Liver (tissue), 8 donors: ENCODE measurements at regions not wholly inside any gene's neighbourhood (a gene's known extent, or its start where the extent isn't known, plus 50 kb on each side); places are given as distances from the start of the nearest gene placed in this dataset.

Experiments used
- DNase-seq: peaks from one replicate; pipeline ENCODE4 v3.0.0-alpha.2; 2017; ENCODE audit warnings: low spot score
- H3K27ac ChIP-seq, 2 donors: one replicate each; pipeline ENCODE4 v1.7.0; 2013; ENCODE audit warnings: inconsistent platforms in 2 of 2, low read length in 2 of 2, control low read depth in 1 of 2, low read depth in 1 of 2, mild to moderate bottlenecking in 1 of 2
- H3K27me3 ChIP-seq, 4 donors: one replicate each; pipeline versions ENCODE4 v1.6.1 to v1.7.0; 2013; ENCODE audit warnings: low read length in 3 of 4, inconsistent platforms in 1 of 4, mild to moderate bottlenecking in 1 of 4, moderate library complexity in 1 of 4; ENCODE audit not compliant: control insufficient read depth in 4 of 4, insufficient read depth in 4 of 4
- H3K36me3 ChIP-seq, 4 donors: one replicate each; pipeline versions ENCODE4 v1.6.1 to v1.7.0; 2013; ENCODE audit warnings: low read length in 3 of 4, mild to moderate bottlenecking in 3 of 4, low read depth in 1 of 4, moderate library complexity in 1 of 4; ENCODE audit not compliant: control insufficient read depth in 4 of 4, insufficient read depth in 3 of 4
- H3K4me1 ChIP-seq, 4 donors: one replicate each; pipeline versions ENCODE4 v1.6.1 to v1.7.0; 2013; ENCODE audit warnings: low read length in 3 of 4, mild to moderate bottlenecking in 3 of 4, moderate library complexity in 1 of 4; ENCODE audit not compliant: control insufficient read depth in 4 of 4, insufficient read depth in 4 of 4
- H3K4me3 ChIP-seq, 3 donors: one replicate each; pipeline versions ENCODE4 v1.6.1 to v1.7.0; 2013; ENCODE audit warnings: low read length in 3 of 3, control low read depth in 1 of 3, low read depth in 1 of 3, mild to moderate bottlenecking in 1 of 3
- H3K9ac ChIP-seq, 2 donors: one replicate each; pipeline ENCODE4 v1.7.0; 2013; ENCODE audit warnings: low read length in 2 of 2, mild to moderate bottlenecking in 2 of 2, moderate library complexity in 2 of 2, control low read depth in 1 of 2, low read depth in 1 of 2
- H3K9me3 ChIP-seq, 4 donors: one replicate each; pipeline versions ENCODE4 v1.6.1 to v1.7.0; 2013; ENCODE audit warnings: low read length in 3 of 4; ENCODE audit not compliant: control insufficient read depth in 4 of 4
- EGR1 ChIP-seq, 2 donors: IDR thresholded peaks; 2 replicates each; pipeline ENCODE4 v1.6.1; 2016 to 2018; ENCODE audit warnings: antibody characterized with exemption in 2 of 2, low read depth in 2 of 2
- FOXA2 ChIP-seq: IDR thresholded peaks from 2 replicates; pipeline ENCODE4 v1.6.1; 2016; ENCODE audit warnings: antibody characterized with exemption
- GABPA ChIP-seq, 2 donors: IDR thresholded peaks in 1 of 2; conservative IDR thresholded peaks in 1 of 2; 2 replicates each; pipeline ENCODE4 v1.6.1; 2016; ENCODE audit warnings: antibody characterized with exemption in 2 of 2, mild to moderate bottlenecking in 1 of 2, moderate library complexity in 1 of 2
- HNF4A ChIP-seq, 2 donors: conservative IDR thresholded peaks; 2 replicates each; pipeline ENCODE4 v1.6.1; 2016; ENCODE audit warnings: antibody characterized with exemption in 2 of 2, mild to moderate bottlenecking in 2 of 2
- NR2F2 ChIP-seq: IDR thresholded peaks from 2 replicates; pipeline ENCODE4 v1.6.1; 2016; ENCODE audit warnings: antibody characterized with exemption
- RAD21 ChIP-seq, 2 donors: IDR thresholded peaks; 2 replicates each; pipeline ENCODE4 v1.6.1; 2016; ENCODE audit warnings: antibody characterized with exemption in 2 of 2, mild to moderate bottlenecking in 2 of 2
- RXRA ChIP-seq, 2 donors: IDR thresholded peaks; 2 replicates each; pipeline ENCODE4 v1.6.1; 2017 to 2018; ENCODE audit warnings: antibody characterized with exemption in 2 of 2, mild to moderate bottlenecking in 1 of 2
- SP1 ChIP-seq: IDR thresholded peaks from 2 replicates; pipeline ENCODE4 v1.6.1; 2018; ENCODE audit warnings: antibody characterized with exemption, mild to moderate bottlenecking
- TAF1 ChIP-seq: conservative IDR thresholded peaks from 2 replicates; pipeline ENCODE4 v1.6.1; 2016; ENCODE audit warnings: antibody characterized with exemption, mild to moderate bottlenecking
- YY1 ChIP-seq: IDR thresholded peaks from 2 replicates; pipeline ENCODE4 v1.6.1; 2016; ENCODE audit warnings: antibody characterized with exemption, mild to moderate bottlenecking
- WGBS: extraction: QIAGEN DNeasy Blood & Tissue Kit; methylation state at CpG from one replicate; pipeline ENCODE4 v1.1.7; 2013; 5-methylcytosine and 5-hydroxymethylcytosine counted together
- TF ChIP-seq, protein P1 (sequence below): IDR thresholded peaks from 2 replicates; pipeline ENCODE4 v1.6.1; 2016; ENCODE audit warnings: antibody characterized with exemption
- TF ChIP-seq, protein P2 (sequence below): IDR thresholded peaks from 2 replicates; pipeline ENCODE4 v1.6.1; 2016; ENCODE audit warnings: antibody characterized with exemption
- TF ChIP-seq, protein P3 (sequence below): IDR thresholded peaks from 2 replicates; pipeline ENCODE4 v1.6.1; 2016; ENCODE audit warnings: antibody characterized with exemption, mild to moderate bottlenecking
- TF ChIP-seq, protein P4 (sequence below): IDR thresholded peaks from 2 replicates; pipeline ENCODE4 v1.6.1; 2016; ENCODE audit warnings: antibody characterized with exemption
- TF ChIP-seq, protein P5 (sequence below): fragments of 150-350 bp; IDR thresholded peaks from 2 replicates; pipeline ENCODE4 v1.5.1; 2017; ENCODE audit warnings: improper control_type of control experiment, low read depth, low read length; ENCODE audit not compliant: missing input control
- donor health status: healthy.
- donor health status: healthy.
- donor health status: healthy.
- donor health status: healthy.
- donor health status: healthy.

DNA sequence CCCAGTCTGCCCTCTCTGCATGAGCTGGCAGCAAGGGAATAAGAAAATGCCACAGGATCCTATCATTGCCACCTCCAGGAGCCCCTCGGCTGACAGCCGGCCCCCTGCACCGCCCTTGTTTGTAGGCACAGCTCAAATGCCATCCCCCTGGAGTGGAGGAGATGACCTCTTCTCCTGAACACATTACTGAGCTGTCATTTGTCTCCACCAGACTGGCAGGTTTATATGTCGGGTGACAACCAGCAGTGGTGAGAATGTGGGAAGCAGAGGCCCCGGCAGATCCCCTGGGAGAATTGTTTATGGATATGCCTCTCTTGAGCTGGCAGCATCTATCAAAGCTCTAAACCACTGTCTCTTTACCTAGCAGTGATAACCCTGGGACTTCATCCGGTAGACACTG, 135.4 kb upstream of the FMN2 start:
- 62% methylated on average over 6 of the region's 6 CpGs for whole genome bisulfite sequencing

DNA sequence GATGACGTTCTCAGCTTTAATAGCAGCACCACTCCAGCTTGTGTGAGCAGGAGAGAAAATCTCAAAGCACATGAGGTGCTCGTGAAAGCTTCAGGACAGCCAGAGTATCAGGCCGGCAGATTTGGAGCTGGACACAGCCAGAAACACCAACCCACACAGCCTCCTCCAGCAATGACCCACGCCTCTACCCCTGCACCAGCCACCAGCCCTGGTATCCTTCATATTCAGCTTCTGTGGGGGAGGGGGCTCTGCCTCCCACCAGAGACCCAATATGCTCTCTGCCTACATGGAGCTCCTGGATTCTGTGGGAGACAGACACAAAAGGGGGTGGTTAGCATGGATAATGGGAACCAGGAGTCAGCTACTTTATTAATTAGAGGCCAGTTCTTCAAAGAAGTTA, 133.6 kb upstream of the FMN2 start:
- H3K36me3 ChIP-seq: no peaks in the 10 kb centered on the region
- H3K27me3 ChIP-seq: peaks cover 0 to 2% (median 0%) of the 10 kb centered on the region in 4 donors
- TF ChIP-seq SP1 (no peak), RAD21 (IDR thresholded peaks at IDR 0.05) (no peak), YY1 (no peak), FOXA2 (no peak), HNF4A (conservative IDR thresholded peaks at IDR 0.05) (no peak), GABPA (IDR thresholded peaks at IDR 0.05 in 1 of 2, conservative IDR thresholded peaks at IDR 0.05 in 1 of 2) (no peak), NR2F2 (no peak), RXRA (IDR thresholded peaks at IDR 0.05) (no peak)
- TF ChIP-seq, protein P1, sequence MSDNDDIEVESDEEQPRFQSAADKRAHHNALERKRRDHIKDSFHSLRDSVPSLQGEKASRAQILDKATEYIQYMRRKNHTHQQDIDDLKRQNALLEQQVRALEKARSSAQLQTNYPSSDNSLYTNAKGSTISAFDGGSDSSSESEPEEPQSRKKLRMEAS: no peak
- TF ChIP-seq, protein P2, sequence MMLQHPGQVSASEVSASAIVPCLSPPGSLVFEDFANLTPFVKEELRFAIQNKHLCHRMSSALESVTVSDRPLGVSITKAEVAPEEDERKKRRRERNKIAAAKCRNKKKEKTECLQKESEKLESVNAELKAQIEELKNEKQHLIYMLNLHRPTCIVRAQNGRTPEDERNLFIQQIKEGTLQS: no peak
- TF ChIP-seq, protein P3, sequence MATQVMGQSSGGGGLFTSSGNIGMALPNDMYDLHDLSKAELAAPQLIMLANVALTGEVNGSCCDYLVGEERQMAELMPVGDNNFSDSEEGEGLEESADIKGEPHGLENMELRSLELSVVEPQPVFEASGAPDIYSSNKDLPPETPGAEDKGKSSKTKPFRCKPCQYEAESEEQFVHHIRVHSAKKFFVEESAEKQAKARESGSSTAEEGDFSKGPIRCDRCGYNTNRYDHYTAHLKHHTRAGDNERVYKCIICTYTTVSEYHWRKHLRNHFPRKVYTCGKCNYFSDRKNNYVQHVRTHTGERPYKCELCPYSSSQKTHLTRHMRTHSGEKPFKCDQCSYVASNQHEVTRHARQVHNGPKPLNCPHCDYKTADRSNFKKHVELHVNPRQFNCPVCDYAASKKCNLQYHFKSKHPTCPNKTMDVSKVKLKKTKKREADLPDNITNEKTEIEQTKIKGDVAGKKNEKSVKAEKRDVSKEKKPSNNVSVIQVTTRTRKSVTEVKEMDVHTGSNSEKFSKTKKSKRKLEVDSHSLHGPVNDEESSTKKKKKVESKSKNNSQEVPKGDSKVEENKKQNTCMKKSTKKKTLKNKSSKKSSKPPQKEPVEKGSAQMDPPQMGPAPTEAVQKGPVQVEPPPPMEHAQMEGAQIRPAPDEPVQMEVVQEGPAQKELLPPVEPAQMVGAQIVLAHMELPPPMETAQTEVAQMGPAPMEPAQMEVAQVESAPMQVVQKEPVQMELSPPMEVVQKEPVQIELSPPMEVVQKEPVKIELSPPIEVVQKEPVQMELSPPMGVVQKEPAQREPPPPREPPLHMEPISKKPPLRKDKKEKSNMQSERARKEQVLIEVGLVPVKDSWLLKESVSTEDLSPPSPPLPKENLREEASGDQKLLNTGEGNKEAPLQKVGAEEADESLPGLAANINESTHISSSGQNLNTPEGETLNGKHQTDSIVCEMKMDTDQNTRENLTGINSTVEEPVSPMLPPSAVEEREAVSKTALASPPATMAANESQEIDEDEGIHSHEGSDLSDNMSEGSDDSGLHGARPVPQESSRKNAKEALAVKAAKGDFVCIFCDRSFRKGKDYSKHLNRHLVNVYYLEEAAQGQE: no peak
- no peak overlapping the region for H3K4me3 ChIP-seq
- H3K9ac ChIP-seq: no peak overlapping the region
- no peaks in the 10 kb centered on the region for H3K4me1 ChIP-seq
- H3K9me3 ChIP-seq: no peaks in the 10 kb centered on the region
- 51% methylated on average over 4 of the region's 4 CpGs for WGBS
- DNase-seq: no peak
- no peak overlapping the region for H3K27ac ChIP-seq

More for the DNA sequence above, 135.4 kb upstream of the FMN2 start:
- Histone ChIP-seq H3K27me3 (peaks cover 0 to 2% (median 0%) of the 10 kb centered on the region in 4 donors), H3K9ac (no peak overlapping the region), H3K9me3 (no peaks in the 10 kb centered on the region), H3K4me1 (peaks cover 0 to 3% (median 1%) of the 10 kb centered on the region in 4 donors), H3K36me3 (no peaks in the 10 kb centered on the region), H3K27ac (no peak overlapping the region), H3K4me3 (no peak overlapping the region)
- no peak for DNase-seq
- TF ChIP-seq, protein P4, sequence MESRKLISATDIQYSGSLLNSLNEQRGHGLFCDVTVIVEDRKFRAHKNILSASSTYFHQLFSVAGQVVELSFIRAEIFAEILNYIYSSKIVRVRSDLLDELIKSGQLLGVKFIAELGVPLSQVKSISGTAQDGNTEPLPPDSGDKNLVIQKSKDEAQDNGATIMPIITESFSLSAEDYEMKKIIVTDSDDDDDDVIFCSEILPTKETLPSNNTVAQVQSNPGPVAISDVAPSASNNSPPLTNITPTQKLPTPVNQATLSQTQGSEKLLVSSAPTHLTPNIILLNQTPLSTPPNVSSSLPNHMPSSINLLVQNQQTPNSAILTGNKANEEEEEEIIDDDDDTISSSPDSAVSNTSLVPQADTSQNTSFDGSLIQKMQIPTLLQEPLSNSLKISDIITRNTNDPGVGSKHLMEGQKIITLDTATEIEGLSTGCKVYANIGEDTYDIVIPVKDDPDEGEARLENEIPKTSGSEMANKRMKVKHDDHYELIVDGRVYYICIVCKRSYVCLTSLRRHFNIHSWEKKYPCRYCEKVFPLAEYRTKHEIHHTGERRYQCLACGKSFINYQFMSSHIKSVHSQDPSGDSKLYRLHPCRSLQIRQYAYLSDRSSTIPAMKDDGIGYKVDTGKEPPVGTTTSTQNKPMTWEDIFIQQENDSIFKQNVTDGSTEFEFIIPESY: no peak
- TF ChIP-seq TAF1 (no peak), RAD21 (IDR thresholded peaks at IDR 0.05) (no peak), SP1 (no peak), YY1 (no peak), EGR1 (IDR thresholded peaks at IDR 0.05; ENCODE audit: low read depth in 2 of 2) (no peak), NR2F2 (no peak)
- TF ChIP-seq, protein P5, sequence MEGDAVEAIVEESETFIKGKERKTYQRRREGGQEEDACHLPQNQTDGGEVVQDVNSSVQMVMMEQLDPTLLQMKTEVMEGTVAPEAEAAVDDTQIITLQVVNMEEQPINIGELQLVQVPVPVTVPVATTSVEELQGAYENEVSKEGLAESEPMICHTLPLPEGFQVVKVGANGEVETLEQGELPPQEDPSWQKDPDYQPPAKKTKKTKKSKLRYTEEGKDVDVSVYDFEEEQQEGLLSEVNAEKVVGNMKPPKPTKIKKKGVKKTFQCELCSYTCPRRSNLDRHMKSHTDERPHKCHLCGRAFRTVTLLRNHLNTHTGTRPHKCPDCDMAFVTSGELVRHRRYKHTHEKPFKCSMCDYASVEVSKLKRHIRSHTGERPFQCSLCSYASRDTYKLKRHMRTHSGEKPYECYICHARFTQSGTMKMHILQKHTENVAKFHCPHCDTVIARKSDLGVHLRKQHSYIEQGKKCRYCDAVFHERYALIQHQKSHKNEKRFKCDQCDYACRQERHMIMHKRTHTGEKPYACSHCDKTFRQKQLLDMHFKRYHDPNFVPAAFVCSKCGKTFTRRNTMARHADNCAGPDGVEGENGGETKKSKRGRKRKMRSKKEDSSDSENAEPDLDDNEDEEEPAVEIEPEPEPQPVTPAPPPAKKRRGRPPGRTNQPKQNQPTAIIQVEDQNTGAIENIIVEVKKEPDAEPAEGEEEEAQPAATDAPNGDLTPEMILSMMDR: no peak
- TF ChIP-seq, protein P2: no peak
- TF ChIP-seq, protein P3: no peak
